ENCODE measurements at regions not wholly inside any gene's neighbourhood (a gene's known extent, or its start where the extent isn't known, plus 50 kb on each side); places are given as distances from the start of the nearest gene placed in this dataset.

DNA sequence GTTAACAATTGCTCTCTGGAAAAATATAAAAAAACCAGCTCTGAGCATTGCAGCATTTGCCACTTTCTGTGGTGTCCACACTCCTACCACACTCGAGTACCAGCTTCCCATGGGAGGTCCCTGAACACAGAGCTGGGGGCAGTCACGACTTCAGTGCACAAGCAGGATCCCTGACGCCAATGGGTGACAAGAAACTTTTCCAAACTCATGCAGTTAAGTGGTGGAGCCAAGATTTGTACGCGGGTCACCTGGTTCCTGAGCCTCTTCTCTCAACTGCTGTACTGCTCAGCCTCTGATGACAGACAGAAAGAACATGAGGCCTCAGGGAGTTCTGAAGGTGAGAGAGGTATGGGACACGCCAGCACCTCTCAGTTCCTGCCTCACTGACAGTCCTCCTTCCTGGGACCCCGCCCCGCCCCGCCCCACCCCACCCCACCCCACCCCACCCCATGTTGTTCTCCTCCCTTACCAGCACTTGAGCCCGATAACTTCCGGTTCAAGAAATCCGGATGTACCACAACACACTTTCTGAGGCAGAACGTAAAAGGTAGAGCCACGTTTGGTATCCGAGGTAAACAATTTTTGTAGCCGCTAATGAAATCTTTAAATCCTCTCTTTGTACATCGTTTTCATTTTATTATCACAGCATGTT lies 287.6 kb downstream of the MYCN start:
- intact Hi-C loops (cut with DNase I): no loop called here
- WGBS, 2 donors: 58 to 73% methylated on average over 17 of the region's 17 CpGs
- H3K4me1 ChIP-seq: no peaks in the 10 kb centered on the region
- H3K4me3 ChIP-seq: no peak overlapping the region
- no peak for TF ChIP-seq POLR2AphosphoS5 (IDR thresholded peaks at IDR 0.05)
- TF ChIP-seq POLR2A (IDR thresholded peaks at IDR 0.05): no peak
- TF ChIP-seq EP300 (IDR thresholded peaks at IDR 0.05): no peak
- TF ChIP-seq, protein P1, sequence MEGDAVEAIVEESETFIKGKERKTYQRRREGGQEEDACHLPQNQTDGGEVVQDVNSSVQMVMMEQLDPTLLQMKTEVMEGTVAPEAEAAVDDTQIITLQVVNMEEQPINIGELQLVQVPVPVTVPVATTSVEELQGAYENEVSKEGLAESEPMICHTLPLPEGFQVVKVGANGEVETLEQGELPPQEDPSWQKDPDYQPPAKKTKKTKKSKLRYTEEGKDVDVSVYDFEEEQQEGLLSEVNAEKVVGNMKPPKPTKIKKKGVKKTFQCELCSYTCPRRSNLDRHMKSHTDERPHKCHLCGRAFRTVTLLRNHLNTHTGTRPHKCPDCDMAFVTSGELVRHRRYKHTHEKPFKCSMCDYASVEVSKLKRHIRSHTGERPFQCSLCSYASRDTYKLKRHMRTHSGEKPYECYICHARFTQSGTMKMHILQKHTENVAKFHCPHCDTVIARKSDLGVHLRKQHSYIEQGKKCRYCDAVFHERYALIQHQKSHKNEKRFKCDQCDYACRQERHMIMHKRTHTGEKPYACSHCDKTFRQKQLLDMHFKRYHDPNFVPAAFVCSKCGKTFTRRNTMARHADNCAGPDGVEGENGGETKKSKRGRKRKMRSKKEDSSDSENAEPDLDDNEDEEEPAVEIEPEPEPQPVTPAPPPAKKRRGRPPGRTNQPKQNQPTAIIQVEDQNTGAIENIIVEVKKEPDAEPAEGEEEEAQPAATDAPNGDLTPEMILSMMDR (IDR thresholded peaks at IDR 0.05): no peak
- H3K9me3 ChIP-seq: no peaks in the 10 kb centered on the region
- H3K27ac ChIP-seq: no peak overlapping the region
- no peaks in the 10 kb centered on the region for H3K27me3 ChIP-seq
- no peak for DNase-seq
- no peaks in the 10 kb centered on the region for H3K36me3 ChIP-seq

- 75 to 82% methylated on average over 21 of the region's 21 CpGs for WGBS, 2 donors
- no peaks in the 10 kb centered on the region for H3K4me1 ChIP-seq
- H3K27me3 ChIP-seq: no peaks in the 10 kb centered on the region
- H3K9me3 ChIP-seq: no peaks in the 10 kb centered on the region
- no peak for DNase-seq
- H3K27ac ChIP-seq: no peak overlapping the region
- TF ChIP-seq POLR2A (IDR thresholded peaks at IDR 0.05) (no peak), EP300 (IDR thresholded peaks at IDR 0.05) (no peak), POLR2AphosphoS5 (IDR thresholded peaks at IDR 0.05) (no peak)
- TF ChIP-seq, protein P1 (IDR thresholded peaks at IDR 0.05): no peak
- intact Hi-C loops (cut with DNase I): no loop called here
- no peaks in the 10 kb centered on the region for H3K36me3 ChIP-seq
- no peak overlapping the region for H3K4me3 ChIP-seq
Observed at GRCh38 chr2:16226943-16227664, 286.8 kb downstream of the MYCN start.

DNA sequence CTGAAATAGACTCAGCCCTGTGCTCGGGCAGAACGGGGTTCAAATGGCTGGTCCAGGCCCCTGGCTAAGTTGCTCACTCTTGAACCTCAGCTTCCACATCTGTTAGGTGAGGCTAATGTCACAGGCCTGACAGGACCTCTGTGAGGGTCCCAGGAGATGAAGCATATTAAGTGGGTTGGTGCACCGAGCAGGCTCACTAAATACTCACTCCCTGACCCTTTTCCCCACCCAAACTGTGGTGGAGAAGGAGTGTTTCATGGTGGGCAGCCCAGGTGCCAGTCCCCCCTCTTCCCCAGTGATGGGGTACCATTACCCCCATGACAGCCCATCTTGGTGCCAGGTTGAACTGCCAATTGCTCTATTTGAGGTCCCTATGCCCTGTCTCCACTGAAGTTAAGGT lies 286.0 kb downstream of the MYCN start:
- 78 to 79% methylated on average over 3 of the region's 3 CpGs for WGBS, 2 donors
- no peaks in the 10 kb centered on the region for H3K36me3 ChIP-seq
- TF ChIP-seq POLR2AphosphoS5 (IDR thresholded peaks at IDR 0.05): no peak
- no peak for TF ChIP-seq POLR2A (IDR thresholded peaks at IDR 0.05)
- TF ChIP-seq, protein P1 (IDR thresholded peaks at IDR 0.05): no peak
- no peaks in the 10 kb centered on the region for H3K27me3 ChIP-seq
- intact Hi-C loops (cut with DNase I): no loop called here
- H3K4me1 ChIP-seq: no peaks in the 10 kb centered on the region
- DNase-seq: no peak
- no peaks in the 10 kb centered on the region for H3K9me3 ChIP-seq
- H3K27ac ChIP-seq: no peak overlapping the region
- no peak overlapping the region for H3K4me3 ChIP-seq

- H3K4me1 ChIP-seq: no peaks in the 10 kb centered on the region
- intact Hi-C loops (cut with DNase I): no loop called here
- no peaks in the 10 kb centered on the region for H3K9me3 ChIP-seq
- H3K36me3 ChIP-seq: no peaks in the 10 kb centered on the region
- 90 to 92% methylated on average over 4 of the region's 4 CpGs for WGBS, 2 donors
- no peak for DNase-seq
- no peak for TF ChIP-seq EP300 (IDR thresholded peaks at IDR 0.05)
- no peak for TF ChIP-seq POLR2AphosphoS5 (IDR thresholded peaks at IDR 0.05)
- no peak for TF ChIP-seq POLR2A (IDR thresholded peaks at IDR 0.05)
- TF ChIP-seq, protein P1 (IDR thresholded peaks at IDR 0.05): no peak
- H3K4me3 ChIP-seq: no peak overlapping the region
- H3K27me3 ChIP-seq: no peaks in the 10 kb centered on the region
- H3K27ac ChIP-seq: no peak overlapping the region
Observed at GRCh38 chr2:16225545-16225944, 285.2 kb downstream of the MYCN start.

Measured in sigmoid colon (tissue), 6 donors.